NCI-H460 (cell line): ENCODE measurements at regions not wholly inside any gene's neighbourhood (a gene's known extent, or its start where the extent isn't known, plus 50 kb on each side); places are given as distances from the start of the nearest gene placed in this dataset.

Experiments
- DNase-seq: peaks from one replicate; pipeline ENCODE4 v3.0.0-alpha.2; 2016; ENCODE audit warnings: low read depth; ENCODE audit errors: extremely low read depth

GRCh38 chr13:80040196-80040980 lies 300.5 kb downstream of the SPRY2 start:
- peak; percentile 63 for DNase-seq

- DNase-seq: no peak
These were observed 301.9 kb downstream of the SPRY2 start for GRCh38 chr13:80039000-80039399.

GRCh38 chr13:80038371-80038770 lies 302.6 kb downstream of the SPRY2 start:
- DNase-seq: no peak

GRCh38 chr13:80037505-80037888 lies 303.4 kb downstream of the SPRY2 start:
- no peak for DNase-seq

- no peak for DNase-seq
These were observed 304.0 kb downstream of the SPRY2 start for GRCh38 chr13:80036845-80037504.

- no peak for DNase-seq
These were observed 305.8 kb downstream of the SPRY2 start for GRCh38 chr13:80035096-80035495.

GRCh38 chr13:80033951-80034350 lies 307.0 kb downstream of the SPRY2 start:
- no peak for DNase-seq

- no peak for DNase-seq
These were observed 307.6 kb downstream of the SPRY2 start for GRCh38 chr13:80033286-80033685.

GRCh38 chr13:80030491-80030890 lies 310.4 kb downstream of the SPRY2 start:
- DNase-seq: peak; percentile 44

GRCh38 chr13:80029170-80029569 lies 311.8 kb downstream of the SPRY2 start:
- no peak for DNase-seq

GRCh38 chr13:80022146-80022545 lies 318.8 kb downstream of the SPRY2 start:
- DNase-seq: no peak

- DNase-seq: no peak
These were observed 328.7 kb downstream of the SPRY2 start for GRCh38 chr13:80012251-80012650.

GRCh38 chr13:80011448-80012212 lies 329.3 kb downstream of the SPRY2 start:
- DNase-seq: no peak

- no peak for DNase-seq
These were observed 330.1 kb downstream of the SPRY2 start for GRCh38 chr13:80010846-80011245.

- no peak for DNase-seq
These were observed 330.6 kb downstream of the SPRY2 start for GRCh38 chr13:80010286-80010831.

- DNase-seq: no peak
These were observed 331.2 kb downstream of the SPRY2 start for GRCh38 chr13:80009760-80010159.

GRCh38 chr13:80006940-80007339 lies 334.0 kb downstream of the SPRY2 start:
- no peak for DNase-seq

- DNase-seq: no peak
These were observed 339.4 kb downstream of the SPRY2 start for GRCh38 chr13:80001510-80001842.

- no peak for DNase-seq
These were observed 340.0 kb downstream of the SPRY2 start for GRCh38 chr13:80000684-80001509.

GRCh38 chr13:79999601-80000000 lies 341.3 kb downstream of the SPRY2 start:
- DNase-seq: no peak
